ENCODE measurements at regions not wholly inside any gene's neighbourhood (a gene's known extent, or its start where the extent isn't known, plus 50 kb on each side); places are given as distances from the start of the nearest gene placed in this dataset.

DNA sequence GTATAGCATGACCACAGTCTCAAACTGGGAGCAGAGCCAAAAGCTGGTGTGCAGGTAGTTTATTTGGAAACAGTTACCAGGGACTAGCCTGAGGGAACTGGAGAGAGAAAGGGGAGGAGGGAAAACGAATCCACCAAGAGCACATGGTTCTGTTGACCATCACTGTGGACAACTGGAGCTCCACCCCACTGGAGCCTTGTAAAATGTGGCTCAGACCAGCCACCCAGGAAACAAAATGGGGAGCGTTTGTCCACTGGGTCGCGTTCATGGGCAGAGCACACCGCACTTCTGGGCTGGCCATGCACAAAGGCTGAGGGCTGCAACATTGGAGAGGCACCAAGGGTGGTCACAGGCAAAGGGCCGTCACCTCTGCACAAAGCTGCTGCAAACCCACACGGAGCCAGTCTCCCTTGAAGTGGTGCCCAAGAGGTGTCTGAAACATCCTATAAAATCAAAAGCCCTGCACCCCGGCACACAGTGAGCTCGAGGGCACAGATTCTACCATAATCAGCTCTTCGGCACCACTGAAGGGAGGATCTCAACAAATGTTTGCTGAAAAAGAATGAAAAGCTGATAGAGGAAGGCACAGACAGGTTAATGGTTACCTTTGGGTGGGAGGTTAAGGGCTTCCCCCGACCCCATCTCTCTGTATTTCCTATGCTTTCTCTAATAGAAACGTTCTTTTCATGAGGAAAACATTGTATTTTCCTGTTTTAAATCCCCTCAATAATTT lies 192.9 kb downstream of the INHBB start:
- H3K4me3 ChIP-seq, result no peak overlapping the region
- H3K27me3 ChIP-seq, result no peaks in the 10 kb centered on the region
- intact Hi-C loops (cut with DNase I), result no loop called here
- DNase-seq, result no peak
- 82 to 85% (median 84%) methylated on average over 12 of the region's 12 CpGs for WGBS, 3 donors
- no peaks in the 10 kb centered on the region for H3K36me3 ChIP-seq
- no peak overlapping the region for H3K27ac ChIP-seq
- TF ChIP-seq CTCF (IDR thresholded peaks at IDR 0.05), result no peak
- no peak for TF ChIP-seq POLR2A (IDR thresholded peaks at IDR 0.05)
- TF ChIP-seq EP300 (IDR thresholded peaks at IDR 0.05), result no peak
- no peaks in the 10 kb centered on the region for H3K4me1 ChIP-seq (ENCODE audit: insufficient read depth)
- no peaks in the 10 kb centered on the region for H3K9me3 ChIP-seq

DNA sequence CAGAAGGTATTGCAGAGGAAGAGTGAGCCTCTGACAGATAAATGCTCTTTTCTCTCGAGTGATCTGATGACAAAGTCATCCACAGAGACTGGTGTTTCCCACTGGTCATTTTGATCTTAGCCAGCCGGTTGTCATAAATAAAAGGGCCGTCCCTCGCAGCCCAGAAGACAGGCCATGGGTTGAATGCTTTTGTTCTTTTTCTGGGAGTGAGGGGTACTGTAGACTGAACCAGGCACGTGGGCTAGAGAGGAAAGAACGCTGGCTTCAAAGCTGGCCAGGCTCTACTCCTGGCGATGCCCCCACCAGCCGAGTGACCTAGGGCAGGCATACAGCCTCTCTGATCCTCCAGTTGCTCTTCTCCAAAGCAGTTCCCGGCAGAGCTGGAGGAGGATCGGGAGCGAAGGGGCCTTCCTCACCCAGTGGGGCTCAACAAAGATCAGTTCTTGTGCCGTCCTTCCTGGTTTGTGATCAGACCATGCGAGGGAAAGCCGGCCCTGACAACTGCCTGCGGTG lies 193.5 kb downstream of the INHBB start:
- H3K4me1 ChIP-seq (ENCODE audit: insufficient read depth), result no peaks in the 10 kb centered on the region
- TF ChIP-seq CTCF (IDR thresholded peaks at IDR 0.05) (no peak), POLR2A (IDR thresholded peaks at IDR 0.05) (no peak), EP300 (IDR thresholded peaks at IDR 0.05) (no peak)
- 85 to 86% (median 85%) methylated on average over 15 of the region's 15 CpGs for WGBS, 3 donors
- H3K27me3 ChIP-seq, result no peaks in the 10 kb centered on the region
- no peaks in the 10 kb centered on the region for H3K36me3 ChIP-seq
- H3K4me3 ChIP-seq, result no peak overlapping the region
- no peak for DNase-seq
- intact Hi-C loops (cut with DNase I), result no loop called here
- H3K27ac ChIP-seq, result no peak overlapping the region
- no peaks in the 10 kb centered on the region for H3K9me3 ChIP-seq

DNA sequence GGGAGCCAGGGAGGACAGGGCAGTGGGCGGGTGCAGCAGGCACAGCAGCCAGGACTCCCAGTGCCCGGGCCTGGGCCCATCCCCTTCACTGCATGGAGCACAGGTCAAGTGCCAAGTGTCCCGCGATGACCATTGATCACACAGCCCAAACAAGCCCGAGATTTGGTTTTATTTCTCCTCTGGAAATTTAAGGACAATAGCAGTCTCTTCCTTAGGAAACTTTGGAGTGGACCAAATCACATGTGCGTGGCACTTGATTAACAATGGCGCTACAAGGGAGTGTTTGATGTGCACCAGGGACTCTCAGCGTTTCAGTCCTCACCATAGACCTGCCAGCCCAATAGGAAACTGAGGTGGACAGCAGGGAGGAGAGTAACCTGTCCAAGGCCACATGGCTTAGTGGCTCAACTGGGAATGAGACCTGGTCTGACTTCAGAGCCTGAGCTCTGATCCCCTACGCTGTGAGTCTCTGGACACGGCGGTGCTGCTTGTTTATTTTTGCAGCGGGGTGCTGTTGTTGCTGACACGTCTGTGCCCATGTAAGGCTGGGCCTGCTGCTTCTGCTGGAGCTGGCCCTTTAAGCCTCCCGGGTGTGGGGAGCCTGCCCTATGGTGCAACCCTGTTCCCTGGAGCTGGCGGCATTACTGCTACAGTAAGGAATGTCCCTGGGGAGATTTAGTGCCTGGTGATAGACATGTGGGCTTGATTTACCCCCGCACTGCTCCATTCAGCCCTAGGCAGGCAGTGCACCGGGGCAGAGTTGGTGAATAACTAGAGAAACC lies 194.2 kb downstream of the INHBB start:
- no peaks in the 10 kb centered on the region for H3K36me3 ChIP-seq
- H3K4me3 ChIP-seq, result no peak overlapping the region
- 81 to 87% (median 84%) methylated on average over 17 of the region's 17 CpGs for WGBS, 3 donors
- H3K4me1 ChIP-seq (ENCODE audit: insufficient read depth), result no peaks in the 10 kb centered on the region
- TF ChIP-seq EP300 (IDR thresholded peaks at IDR 0.05) (no peak), CTCF (IDR thresholded peaks at IDR 0.05) (no peak), POLR2A (IDR thresholded peaks at IDR 0.05) (no peak)
- intact Hi-C loops (cut with DNase I), result no loop called here
- H3K27ac ChIP-seq, result no peak overlapping the region
- peak in 1 of 5 donors; percentile 42 for DNase-seq
- no peaks in the 10 kb centered on the region for H3K9me3 ChIP-seq
- no peaks in the 10 kb centered on the region for H3K27me3 ChIP-seq

DNA sequence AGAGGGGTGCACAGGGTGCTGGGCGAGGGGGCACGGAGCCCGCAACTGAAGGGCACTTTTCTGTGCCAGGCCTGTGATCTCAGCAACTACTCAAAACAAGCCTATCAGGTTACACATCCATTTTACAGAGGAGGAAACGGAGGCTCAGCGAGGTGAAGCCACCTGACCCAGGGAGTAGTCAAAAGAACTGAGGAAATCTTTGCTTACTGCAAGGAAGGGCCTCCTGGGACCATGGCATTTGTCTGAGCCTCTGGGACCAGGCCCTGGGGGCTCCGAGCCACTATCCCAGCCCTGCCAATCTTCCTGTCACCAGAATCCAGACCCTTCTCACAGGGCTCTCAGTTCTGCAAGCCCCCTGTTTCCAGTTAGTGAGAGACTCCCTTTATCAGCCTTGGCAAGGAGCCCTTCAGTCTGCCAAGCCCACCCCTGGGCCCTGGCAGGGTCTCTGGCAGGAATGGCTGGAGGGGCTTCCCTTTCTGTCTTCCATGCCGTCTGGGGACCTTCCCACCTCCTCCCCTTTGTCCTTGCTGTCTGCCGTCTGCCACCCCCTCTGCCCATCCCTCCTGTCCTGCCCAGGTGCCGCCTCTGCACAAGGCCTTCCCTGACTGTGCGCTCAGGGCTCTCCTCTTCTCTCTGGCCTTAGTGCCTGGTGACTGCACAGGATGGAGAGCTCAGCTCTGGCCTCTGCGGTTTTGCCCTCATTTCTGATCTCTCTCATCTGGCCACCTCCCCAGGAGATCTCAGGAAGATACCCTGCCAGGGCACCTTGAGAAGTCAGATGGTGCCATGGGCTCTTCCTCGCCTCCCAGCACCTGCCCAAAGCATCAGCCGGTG lies 194.7 kb upstream of the GLI2 start:
- Histone ChIP-seq H3K4me1 (ENCODE audit: insufficient read depth) (peaks cover 1% of the 10 kb centered on the region), H3K9me3 (no peaks in the 10 kb centered on the region), H3K27ac (no peak overlapping the region), H3K36me3 (no peaks in the 10 kb centered on the region), H3K4me3 (no peak overlapping the region), H3K27me3 (no peaks in the 10 kb centered on the region)
- no peak for DNase-seq
- intact Hi-C loops (cut with DNase I), result no loop called here
- 86 to 90% (median 87%) methylated on average over 13 of the region's 13 CpGs for WGBS, 3 donors
- TF ChIP-seq CTCF (IDR thresholded peaks at IDR 0.05), result no peak
- no peak for TF ChIP-seq POLR2A (IDR thresholded peaks at IDR 0.05)
